Activated effector memory CD4-positive, alpha-beta T cell treated with anti-CD3 and anti-CD28 coated beads, Interleukin-2, amount 50 U/mL, for 16 hours (primary cell): ENCODE measurements at regions not wholly inside any gene's neighbourhood (a gene's known extent, or its start where the extent isn't known, plus 50 kb on each side); places are given as distances from the start of the nearest gene placed in this dataset.
A peak's percentile ranks its signal among the peaks of the same experiment; 100 is the strongest.
"Not testable (repeated sequence)": the region's sequence is repeated elsewhere in the genome, so short reads cannot be mapped to it uniquely, and the experiment has no call there.

Source experiments
- DNase-seq: peaks from one replicate; pipeline ENCODE4 v3.0.0-alpha.2; 2020

- DNase-seq, result not testable (repeated sequence)
These were observed 77.6 kb downstream of the HHIPL2 start for GRCh38 chr1:222470252-222470805.

- no peak for DNase-seq
These were observed 81.6 kb downstream of the HHIPL2 start for GRCh38 chr1:222466150-222466865.

DNA sequence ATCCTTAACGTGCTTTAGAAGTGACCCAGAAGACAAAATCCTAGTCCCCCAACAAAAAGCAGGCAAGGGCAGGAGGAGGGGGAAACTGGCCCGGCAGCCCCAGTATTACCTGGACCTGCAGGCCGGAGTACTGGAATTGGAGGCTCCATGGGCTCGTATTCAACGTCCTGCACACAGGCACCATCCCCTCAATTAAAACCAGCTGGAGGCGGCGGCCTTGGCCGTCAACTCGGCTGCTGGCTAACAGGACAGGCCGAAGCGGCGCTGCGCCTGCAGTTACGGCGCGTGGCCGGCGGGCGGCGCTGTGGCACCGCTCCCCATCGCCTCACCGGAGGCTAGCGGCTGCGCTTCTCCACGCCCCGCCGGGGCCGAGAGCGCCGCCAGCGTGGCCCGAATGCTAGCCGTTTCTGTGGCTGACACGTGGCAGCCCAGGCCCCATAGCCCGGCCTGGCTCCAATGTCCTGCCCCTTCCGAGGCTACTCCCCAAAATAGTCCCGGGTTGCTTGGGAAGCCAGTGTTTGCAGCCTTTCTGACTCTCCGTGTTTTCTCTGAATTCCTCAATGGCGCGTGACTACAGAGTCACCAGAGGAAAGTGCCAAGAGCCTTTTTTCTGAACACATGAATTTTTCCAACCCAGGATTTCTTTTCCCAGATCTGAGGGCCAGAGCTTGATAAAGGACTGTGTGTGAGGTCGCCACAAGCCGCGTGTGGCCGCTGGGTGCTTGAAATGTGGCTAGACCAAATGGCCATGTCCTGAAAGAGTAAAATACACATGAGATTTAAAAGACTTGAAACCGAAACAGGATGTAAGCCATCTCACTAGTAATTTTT lies 82.5 kb downstream of the HHIPL2 start:
- DNase-seq, result peak; percentile 91

DNA sequence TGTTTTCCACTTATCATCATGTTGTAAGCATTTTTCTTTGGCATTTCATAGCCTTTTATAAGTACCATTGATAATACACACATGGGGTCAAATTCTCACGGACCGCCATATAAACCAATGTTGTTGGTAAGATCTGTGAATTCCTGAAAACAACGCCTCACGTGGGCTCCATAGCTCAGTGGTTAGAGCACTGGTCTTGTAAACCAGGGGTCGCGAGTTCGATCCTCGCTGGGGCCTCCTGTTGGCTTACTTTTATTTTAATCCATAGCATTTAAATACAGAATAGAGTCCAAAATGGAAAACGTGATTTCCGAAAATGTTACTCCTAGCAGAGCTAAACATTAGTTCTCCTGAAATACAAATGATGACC lies 83.1 kb downstream of the HHIPL2 start:
- DNase-seq, result peak; percentile 81

GRCh38 chr1:222463059-222463730 lies 84.7 kb downstream of the HHIPL2 start:
- DNase-seq, result no peak

GRCh38 chr1:222462601-222463000 lies 85.3 kb downstream of the HHIPL2 start:
- DNase-seq, result no peak

DNA sequence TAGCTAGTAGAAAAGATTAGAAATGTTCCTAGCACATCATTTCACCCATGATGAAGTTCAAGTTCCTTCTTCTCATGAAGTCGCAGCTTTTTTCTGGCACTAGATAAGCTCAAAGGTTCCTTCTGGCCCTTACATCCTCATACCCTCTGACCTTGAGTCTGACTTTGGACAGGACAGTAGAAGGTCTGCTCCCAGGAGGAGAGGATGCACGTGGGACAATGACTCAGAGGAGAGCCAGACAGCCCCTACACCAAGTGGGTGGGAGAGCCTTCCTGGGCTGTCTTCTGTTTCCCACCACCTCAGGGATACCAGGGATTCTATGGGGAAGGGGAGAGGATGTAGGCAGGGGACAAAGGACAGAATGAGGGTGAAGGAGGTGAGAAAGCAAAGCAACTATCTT lies 86.0 kb downstream of the HHIPL2 start:
- no peak for DNase-seq

DNA sequence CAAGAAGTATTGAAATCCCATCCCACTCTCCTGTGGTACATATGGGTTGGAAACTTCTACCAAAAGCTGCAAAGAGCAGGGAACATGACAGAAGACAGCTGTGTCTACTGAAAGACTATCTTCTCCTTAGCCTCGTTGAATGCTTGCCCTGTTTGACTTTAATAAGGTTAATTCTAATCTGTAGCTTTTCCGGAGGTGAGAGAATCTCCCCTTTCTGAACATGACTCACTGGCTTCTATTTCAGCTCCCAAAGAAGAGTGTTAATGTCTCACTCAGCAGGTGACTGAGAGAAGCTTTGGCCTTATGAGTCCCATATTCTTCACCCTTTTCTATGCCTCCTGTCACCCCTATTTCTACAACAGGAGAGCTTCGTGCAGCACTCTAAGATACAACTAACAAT lies 88.3 kb downstream of the HHIPL2 start:
- DNase-seq, result no peak

GRCh38 chr1:222457513-222457912 lies 90.4 kb downstream of the HHIPL2 start:
- DNase-seq, result no peak

- no peak for DNase-seq
These were observed 90.8 kb downstream of the HHIPL2 start for GRCh38 chr1:222457084-222457483.

DNA sequence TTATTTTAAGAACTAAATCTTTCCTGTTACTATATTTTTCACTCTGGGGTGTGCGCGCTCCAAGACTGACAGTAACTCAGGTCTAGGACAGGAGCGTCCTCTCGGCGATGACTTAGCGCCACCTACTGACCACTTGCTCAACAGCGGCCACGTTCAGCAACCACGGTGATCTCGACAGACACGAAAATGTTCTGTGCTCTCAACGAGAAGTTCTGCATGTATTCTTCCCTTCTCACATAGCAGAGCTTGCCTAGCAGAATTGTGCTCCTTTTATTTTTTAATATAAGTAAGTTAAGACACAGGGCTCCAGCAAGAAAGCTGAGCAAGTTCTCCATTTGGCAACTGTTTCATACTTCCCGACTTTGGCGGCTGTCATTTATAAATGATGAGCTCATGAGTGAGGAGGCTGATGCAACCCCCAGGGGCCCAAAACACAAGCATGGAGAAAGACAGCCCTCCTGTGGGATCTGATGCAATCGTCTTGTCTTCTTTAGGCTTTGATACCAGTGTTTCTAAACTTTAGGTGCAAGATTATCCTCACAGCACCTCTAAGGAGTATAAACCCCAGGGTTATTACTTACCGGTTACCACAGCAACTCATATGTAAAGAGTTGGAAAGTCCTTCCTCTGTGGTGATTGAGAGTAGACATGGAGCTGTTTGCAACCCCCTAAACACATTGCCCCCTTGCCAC lies 92.6 kb downstream of the HHIPL2 start:
- DNase-seq, result peak; percentile 92

- DNase-seq, result no peak
These were observed 93.1 kb downstream of the HHIPL2 start for GRCh38 chr1:222454782-222455181.

GRCh38 chr1:222454186-222454585 lies 93.7 kb downstream of the HHIPL2 start:
- DNase-seq, result no peak

DNA sequence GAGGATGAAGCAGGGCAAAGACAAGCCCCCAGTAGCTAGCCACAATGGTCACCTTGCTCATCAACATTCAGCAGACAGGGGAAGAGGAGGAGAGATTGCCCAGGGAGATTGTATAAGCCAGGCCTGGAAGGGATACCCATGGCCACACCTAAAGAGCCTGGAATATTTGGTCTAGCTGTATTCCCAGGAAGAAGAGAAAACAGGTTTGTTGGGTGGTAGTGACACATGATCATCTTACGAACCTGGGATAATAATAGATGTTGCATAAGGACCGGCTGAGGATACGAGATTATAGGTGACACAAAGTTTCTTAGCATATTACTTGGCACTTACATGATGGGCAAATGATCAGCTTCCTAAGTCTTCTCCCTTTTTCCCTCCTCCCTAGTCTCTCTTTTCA lies 95.9 kb downstream of the HHIPL2 start:
- no peak for DNase-seq

GRCh38 chr1:222443566-222443965 lies 104.3 kb downstream of the HHIPL2 start:
- DNase-seq, result no peak

- DNase-seq, result no peak
These were observed 106.8 kb downstream of the HHIPL2 start for GRCh38 chr1:222441066-222441465.

GRCh38 chr1:222424826-222425225 lies 123.1 kb downstream of the HHIPL2 start:
- DNase-seq, result no peak

DNA sequence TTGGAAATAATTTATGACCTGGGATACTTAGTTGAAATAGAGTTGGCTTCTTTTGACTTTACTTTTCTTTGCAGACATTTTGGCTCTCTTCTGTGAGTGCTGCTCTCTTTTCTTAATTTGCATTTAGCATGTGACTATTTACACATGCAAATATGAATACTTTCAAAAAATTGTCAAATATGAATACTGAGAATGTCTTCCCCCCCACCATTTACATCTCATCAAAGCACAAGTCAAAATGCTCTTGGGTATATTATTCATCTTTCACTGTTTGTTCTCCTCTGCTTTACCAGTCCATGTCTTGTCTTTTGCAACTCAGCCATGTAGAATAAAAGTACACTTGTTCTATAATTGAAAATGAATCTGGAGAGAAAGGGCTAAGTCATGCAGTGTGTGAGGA lies 126.5 kb downstream of the HHIPL2 start:
- DNase-seq, result no peak

DNA sequence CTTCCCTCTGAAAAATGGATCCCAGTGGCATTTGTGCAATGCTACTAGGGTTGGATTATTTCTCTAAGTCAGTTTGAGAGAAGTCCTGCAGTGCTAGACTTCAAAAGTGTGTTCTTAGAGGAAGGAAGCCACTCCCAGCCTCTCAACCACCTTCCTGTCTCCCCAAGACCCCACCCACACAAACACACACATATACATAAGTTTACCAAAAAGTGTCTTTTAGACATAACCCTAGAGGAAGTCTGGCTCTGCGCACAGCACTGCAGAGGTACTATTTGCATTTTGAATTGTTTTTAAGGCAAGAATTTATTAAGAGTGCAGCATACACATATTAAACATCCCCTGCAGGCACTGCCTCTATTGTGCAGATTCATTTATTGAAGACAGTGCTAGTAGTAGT lies 127.3 kb downstream of the HHIPL2 start:
- DNase-seq, result no peak

- no peak for DNase-seq
These were observed 129.2 kb downstream of the HHIPL2 start for GRCh38 chr1:222418654-222419053.

- no peak for DNase-seq
These were observed 130.6 kb downstream of the HHIPL2 start for GRCh38 chr1:222417264-222417663.

- peak; percentile 67 for DNase-seq
These were observed 131.7 kb downstream of the HHIPL2 start for GRCh38 chr1:222416001-222416791.
